HCT116 (cell line): ENCODE measurements at regions not wholly inside any gene's neighbourhood (a gene's known extent, or its start where the extent isn't known, plus 50 kb on each side); places are given as distances from the start of the nearest gene placed in this dataset.

Experiments
- ATAC-seq: fragments of 200-7000 bp; cut with Tn5 transposase; 2 replicates; pipeline ENCODE4 v1.9.1; 2020; ENCODE audit warnings: mild to moderate bottlenecking, moderate library complexity
- BruUV-seq: library from RNA; stranded (reverse); fragments of 400-500 nt; replicated peaks from 2 replicates; lab custom pipeline; 2021; lab: Mats Ljungman, UMichigan
- CTCF ChIA-PET: fragments of 300-600 bp; sonication (Branson Sonifier 250); formaldehyde crosslinking; loops from one replicate; lab custom pipeline; 2021; ENCODE audit warnings: antibody characterized with exemption; lab: Charles Lee
- POLR2A ChIA-PET: fragments of 300-600, 350-600 bp; sonication (Branson Sonifier 250); formaldehyde crosslinking; loops from one replicate; lab custom pipeline; 2021; ENCODE audit warnings: antibody characterized with exemption; lab: Charles Lee
- RAD21 ChIA-PET, 2 experiments: fragments of 300-600 bp; sonication (Branson Sonifier 250); formaldehyde crosslinking; loops; one replicate each; lab custom pipeline; 2023; ENCODE audit warnings: low total read pairs in 2 of 2; ENCODE audit not compliant: uncharacterized antibody in 2 of 2, unreplicated experiment in 2 of 2, low non-redundant PET in 1 of 2; lab: Charles Lee
- DNase-seq: peaks from one replicate; pipeline ENCODE4 v3.0.0-alpha.2; 2010; ENCODE audit warnings: low read depth, low spot score
- H2AFZ ChIP-seq: fragments of 200-600 bp; shearing (Covaris generic), sonication (generic); 2 replicates; pipeline ENCODE4 v1.6.1; 2017; ENCODE audit warnings: low read depth, mixed run types, mixed read lengths, antibody characterized with exemption, low read length; ENCODE audit not compliant: poor library complexity, severe bottlenecking
- H3K27ac ChIP-seq: 2 replicates; pipeline ENCODE4 v1.5.1; 2012; ENCODE audit warnings: low read depth, low read length
- H3K27me3 ChIP-seq: fragments of 200-600 bp; sonication (generic); 2 replicates; pipeline ENCODE4 v1.6.1; 2016; ENCODE audit warnings: mixed run types, low read length, mixed read lengths; ENCODE audit not compliant: insufficient read depth
- H3K36me3 ChIP-seq, 2 experiments: fragments of 200-500 bp in 1 of 2; fragments of 200-600 bp in 1 of 2; sonication (Bioruptor generic) in 1 of 2; sonication (generic) in 1 of 2; 2 replicates each; pipeline versions ENCODE4 v1.5.1 to v1.6.1; 2014 to 2016; ENCODE audit warnings: low read length in 2 of 2, inconsistent platforms in 1 of 2, mixed read lengths in 1 of 2, mixed run types in 1 of 2; ENCODE audit not compliant: insufficient read depth in 2 of 2, control insufficient read depth in 1 of 2
- H3K4me1 ChIP-seq, 2 experiments: fragments of 200-600 bp in 1 of 2; sonication (generic) in 1 of 2; 2 replicates each; pipeline versions ENCODE4 v1.5.1 to v1.6.1; 2012 to 2017; ENCODE audit warnings: low read length in 2 of 2, inconsistent platforms in 1 of 2, mild to moderate bottlenecking in 1 of 2, mixed read lengths in 1 of 2, mixed run types in 1 of 2, moderate library complexity in 1 of 2; ENCODE audit not compliant: insufficient read depth in 2 of 2, control insufficient read depth in 1 of 2
- H3K4me2 ChIP-seq: fragments of 200-600 bp; sonication (generic); 2 replicates; pipeline ENCODE4 v1.6.1; 2017; ENCODE audit warnings: mixed run types, low read length, mixed read lengths
- H3K4me3 ChIP-seq, 2 experiments: fragments of 200-600 bp in 1 of 2; sonication (generic) in 1 of 2; replicated peaks in 1 of 2; 2 replicates each; pipeline ENCODE4 v1.5.1; 2011 to 2016; ENCODE audit warnings: low read length in 2 of 2, control low read depth in 1 of 2, low read depth in 1 of 2, mild to moderate bottlenecking in 1 of 2, mixed read lengths in 1 of 2, mixed run types in 1 of 2
- H3K79me2 ChIP-seq: fragments of 200-600 bp; sonication (generic); 2 replicates; pipeline ENCODE4 v1.6.1; 2017; ENCODE audit warnings: mild to moderate bottlenecking, mixed run types, low read length, moderate library complexity, mixed read lengths; ENCODE audit not compliant: insufficient read depth
- H3K9ac ChIP-seq: fragments of 200-600 bp; sonication (generic); 2 replicates; pipeline ENCODE4 v1.6.1; 2016; ENCODE audit warnings: low read length, mixed read lengths
- H3K9me2 ChIP-seq: fragments of 200-600 bp; sonication (generic), shearing (Covaris generic); 2 replicates; pipeline ENCODE4 v1.6.1; 2017; ENCODE audit warnings: mixed run types, mild to moderate bottlenecking, moderate library complexity; ENCODE audit not compliant: insufficient read depth
- H3K9me3 ChIP-seq, 2 experiments: fragments of 200-500 bp in 1 of 2; fragments of 200-600 bp in 1 of 2; sonication (Bioruptor generic) in 1 of 2; sonication (generic) in 1 of 2; 2 replicates each; pipeline ENCODE4 v1.6.1; 2014 to 2017; ENCODE audit warnings: low read length in 2 of 2, mixed read lengths in 2 of 2, inconsistent platforms in 1 of 2, low read depth in 1 of 2, mild to moderate bottlenecking in 1 of 2, mixed run types in 1 of 2, moderate library complexity in 1 of 2; ENCODE audit not compliant: control insufficient read depth in 1 of 2, insufficient read depth in 1 of 2
- H4K20me1 ChIP-seq: fragments of 200-600 bp; sonication (generic), shearing (Covaris generic); 2 replicates; pipeline ENCODE4 v1.6.1; 2017; ENCODE audit warnings: mixed run types, mild to moderate bottlenecking, moderate library complexity; ENCODE audit not compliant: insufficient read depth
- CEBPB ChIP-seq: IDR thresholded peaks from 2 replicates; pipeline ENCODE4 v1.6.1; 2012; ENCODE audit warnings: low read depth
- EGR1 ChIP-seq: IDR thresholded peaks from 2 replicates; pipeline ENCODE4 v1.6.1; 2012; ENCODE audit warnings: low read depth
- EZH2 ChIP-seq: fragments of 200-600 bp; sonication (generic); IDR thresholded peaks from 2 replicates; pipeline ENCODE4 v1.6.1; 2017; ENCODE audit warnings: antibody characterized with exemption, mixed run types
- FOSL1 ChIP-seq: IDR thresholded peaks from 2 replicates; pipeline ENCODE4 v1.6.1; 2012; ENCODE audit warnings: low read depth
- MAX ChIP-seq: IDR thresholded peaks from 2 replicates; pipeline ENCODE4 v1.6.1; 2012
- RAD21 ChIP-seq: IDR thresholded peaks from 2 replicates; pipeline ENCODE4 v1.6.1; 2012; ENCODE audit warnings: low read depth, mild to moderate bottlenecking
- YY1 ChIP-seq: IDR thresholded peaks from 2 replicates; pipeline ENCODE4 v1.6.1; 2011; ENCODE audit warnings: low read length, low read depth, moderate library complexity, mild to moderate bottlenecking; ENCODE audit not compliant: insufficient replicate concordance; ENCODE audit errors: extremely low read depth
- ZBTB33 ChIP-seq: IDR thresholded peaks from 2 replicates; pipeline ENCODE4 v1.6.1; 2011; ENCODE audit warnings: mild to moderate bottlenecking, low read length, moderate library complexity; ENCODE audit not compliant: insufficient replicate concordance; ENCODE audit errors: extremely low read depth
- ZFX ChIP-seq: fragments of 450-650 bp; IDR thresholded peaks from 2 replicates; pipeline ENCODE4 v1.6.1; 2017
- ZNF274 ChIP-seq: fragments of 200-500 bp; sonication (Bioruptor generic); IDR thresholded peaks from 2 replicates; pipeline ENCODE4 v1.6.1; 2014; ENCODE audit warnings: mild to moderate bottlenecking, low read depth, low read length, inconsistent platforms
- intact Hi-C: fragments of 100-400 bp; cut with micrococcal nuclease; formaldehyde crosslinking; loops from 2 replicates; pipeline ENCODE4 v1.10.0; 2022

GRCh38 chr20:40218971-40219370 lies 470.1 kb downstream of the MAFB start:
- Histone ChIP-seq H2AFZ (no peak overlapping the region), H3K27me3 (no peaks in the 10 kb centered on the region), H3K4me1 (no peaks in the 10 kb centered on the region), H3K4me3 (no peak overlapping the region), H3K9me3 (no peaks in the 10 kb centered on the region), H3K4me2 (no peak overlapping the region), H4K20me1 (no peaks in the 10 kb centered on the region), H3K9ac (no peak overlapping the region), H3K36me3 (no peaks in the 10 kb centered on the region), H3K9me2 (no peaks in the 10 kb centered on the region), H3K79me2 (no peaks in the 10 kb centered on the region), H3K27ac (no peak overlapping the region)
- DNase-seq (no peak), ATAC-seq (no peak)
- BruUV-seq: no TSS peak
- ChIA-PET POLR2A (no interaction called here), RAD21 (no interaction called here), CTCF (no interaction called here)
- TF ChIP-seq EGR1: no peak
- intact Hi-C loops: no loop called here

- H3K27me3 ChIP-seq: no peaks in the 10 kb centered on the region
- BruUV-seq: no TSS peak
- DNase-seq (no peak), ATAC-seq (no peak)
- no peak overlapping the region for H2AFZ ChIP-seq
- H3K4me1 ChIP-seq: no peaks in the 10 kb centered on the region
- ChIA-PET POLR2A (no interaction called here), RAD21 (no interaction called here), CTCF (no interaction called here)
- H3K27ac ChIP-seq: no peak overlapping the region
- no peaks in the 10 kb centered on the region for H3K9me2 ChIP-seq
- H4K20me1 ChIP-seq: no peaks in the 10 kb centered on the region
- no peaks in the 10 kb centered on the region for H3K79me2 ChIP-seq
- H3K36me3 ChIP-seq: no peaks in the 10 kb centered on the region
- H3K4me3 ChIP-seq: no peak overlapping the region
- H3K9ac ChIP-seq: no peak overlapping the region
- intact Hi-C loops: no loop called here
- no peaks in the 10 kb centered on the region for H3K9me3 ChIP-seq
- TF ChIP-seq ZFX (no peak), FOSL1 (no peak), EZH2 (no peak), ZNF274 (no peak), RAD21 (no peak), EGR1 (no peak), MAX (no peak), YY1 (no peak), CEBPB (no peak), ZBTB33 (no peak)
- H3K4me2 ChIP-seq: no peak overlapping the region
Measured at GRCh38 chr20:40218316-40218969, 470.6 kb downstream of the MAFB start.
